SH-SY5Y (cell line): ENCODE measurements at regions not wholly inside any gene's neighbourhood (a gene's known extent, or its start where the extent isn't known, plus 50 kb on each side); places are given as distances from the start of the nearest gene placed in this dataset.

ENCODE experiments used
- GATA2 ChIP-seq: IDR thresholded peaks from 2 replicates; pipeline ENCODE4 v1.6.1; 2011; ENCODE audit warnings: mild to moderate bottlenecking, low read depth, low read length
- GATA3 ChIP-seq: IDR thresholded peaks from 2 replicates; pipeline ENCODE4 v1.6.1; 2011; ENCODE audit warnings: low read depth, mild to moderate bottlenecking, low read length, moderate library complexity

DNA sequence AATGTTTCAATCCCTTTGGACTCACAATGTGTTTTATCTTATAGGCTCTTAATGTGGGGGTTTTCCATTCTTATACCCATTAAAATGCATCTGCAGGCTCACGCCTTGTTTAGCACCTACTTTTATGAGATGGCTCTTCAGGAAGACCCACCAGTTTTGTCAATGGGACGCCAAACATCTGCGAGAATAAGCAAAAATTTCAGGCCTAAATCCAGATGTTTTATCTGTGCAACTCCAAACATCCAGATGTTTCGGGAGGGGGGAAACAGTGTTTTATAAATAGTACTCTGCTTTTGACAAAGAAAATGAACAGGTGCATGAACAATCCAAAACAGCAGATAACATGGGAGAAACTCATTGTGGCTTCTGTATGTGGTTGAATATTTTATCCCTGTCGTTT is 342.8 kb downstream of the DHX15 start:
- TF ChIP-seq GATA2, result no peak
- no peak for TF ChIP-seq GATA3
